Endothelial cell of umbilical vein (primary cell): ENCODE measurements at regions not wholly inside any gene's neighbourhood (a gene's known extent, or its start where the extent isn't known, plus 50 kb on each side); places are given as distances from the start of the nearest gene placed in this dataset.

Source experiments
- BruUV-seq: library from RNA; stranded (reverse); fragments of 400-500 nt; replicated peaks from 2 replicates; lab custom pipeline; 2021; lab: Mats Ljungman, UMichigan
- CTCF ChIA-PET: fragments of 300-600, 350-600 bp; sonication (Branson Sonifier 250); formaldehyde crosslinking; loops from one replicate; lab custom pipeline; 2021; ENCODE audit warnings: antibody characterized with exemption, inconsistent platforms; lab: Charles Lee
- POLR2A ChIA-PET: fragments of 300-600, 350-600 bp; sonication (Branson Sonifier 250); formaldehyde crosslinking; loops from one replicate; lab custom pipeline; 2021; ENCODE audit warnings: antibody characterized with exemption, inconsistent platforms; lab: Charles Lee
- DNase-seq: peaks from one replicate; pipeline ENCODE4 v3.0.0-alpha.2; 2011; ENCODE audit warnings: low read depth, low spot score
- FAIRE-seq: peaks from 2 replicates; lab custom pipeline; 2011; peaks lifted over from hg19 to GRCh38; lab: Jason Lieb, UNC
- H2AFZ ChIP-seq: 2 replicates; pipeline ENCODE4 v1.6.0; 2012; ENCODE audit warnings: low read depth, low read length, control low read depth, inconsistent platforms
- H3K27ac ChIP-seq: 2 replicates; pipeline ENCODE4 v1.5.1; 2011; ENCODE audit warnings: low read depth, mild to moderate bottlenecking, control low read depth, low read length, moderate library complexity; ENCODE audit not compliant: insufficient read depth
- H3K27me3 ChIP-seq, 2 experiments: 2 replicates each; pipeline versions ENCODE4 v1.6.0 to v1.6.1; 2011; ENCODE audit warnings: low read length in 2 of 2, mixed read lengths in 1 of 2; ENCODE audit not compliant: control insufficient read depth in 2 of 2, insufficient read depth in 2 of 2
- H3K36me3 ChIP-seq, 2 experiments: 2 replicates in 1 of 2; 3 replicates in 1 of 2; pipeline ENCODE4 v1.5.1; 2011; ENCODE audit warnings: low read length in 2 of 2, mild to moderate bottlenecking in 1 of 2, moderate library complexity in 1 of 2; ENCODE audit not compliant: control insufficient read depth in 2 of 2, insufficient read depth in 2 of 2; ENCODE audit errors: extremely low read depth in 1 of 2
- H3K4me1 ChIP-seq: 3 replicates; pipeline ENCODE4 v1.5.1; 2011; ENCODE audit warnings: mild to moderate bottlenecking, low read length; ENCODE audit not compliant: control insufficient read depth, insufficient read depth; ENCODE audit errors: extremely low read depth
- H3K4me2 ChIP-seq: 2 replicates; pipeline ENCODE4 v1.6.1; 2011; ENCODE audit warnings: low read length, control low read depth, mixed read lengths; ENCODE audit not compliant: insufficient read depth
- H3K4me3 ChIP-seq, 3 experiments: fragments of 200-600 bp in 1 of 3; sonication (generic), shearing (Covaris generic) in 1 of 3; replicated peaks in 1 of 3; 2 replicates each; pipeline ENCODE4 v1.5.1; 2011 to 2016; ENCODE audit warnings: control low read depth in 3 of 3, low read length in 3 of 3, mild to moderate bottlenecking in 2 of 3, inconsistent platforms in 1 of 3, low read depth in 1 of 3, moderate library complexity in 1 of 3; ENCODE audit not compliant: insufficient read depth in 1 of 3
- H3K79me2 ChIP-seq: 2 replicates; pipeline ENCODE4 v1.6.0; 2012; ENCODE audit warnings: low read length, inconsistent platforms; ENCODE audit not compliant: control insufficient read depth, insufficient read depth
- H3K9ac ChIP-seq: replicated peaks from 2 replicates; pipeline ENCODE3; 2011; ENCODE audit warnings: low read length, control low read depth; ENCODE audit not compliant: insufficient read depth; ENCODE audit errors: extremely low read depth
- H3K9me1 ChIP-seq: replicated peaks from 3 replicates; pipeline ENCODE4 v1.6.0; 2011; ENCODE audit warnings: mild to moderate bottlenecking, low read length; ENCODE audit not compliant: control insufficient read depth, insufficient read depth; ENCODE audit errors: extremely low read depth
- H3K9me3 ChIP-seq: replicated peaks from 2 replicates; pipeline ENCODE4 v1.5.1; 2012; ENCODE audit warnings: low read length, inconsistent platforms; ENCODE audit not compliant: control insufficient read depth, insufficient read depth
- H4K20me1 ChIP-seq: replicated peaks from 2 replicates; pipeline ENCODE3; 2011; ENCODE audit warnings: mild to moderate bottlenecking, low read length; ENCODE audit not compliant: control insufficient read depth, insufficient read depth; ENCODE audit errors: extremely low read depth
- CTCF ChIP-seq, 2 donors: IDR thresholded peaks; 1 replicate in 1 of 2; 2 replicates in 1 of 2; pipeline ENCODE4 v1.5.1; 2011; ENCODE audit warnings: low read length in 2 of 2, mild to moderate bottlenecking in 2 of 2, moderate library complexity in 2 of 2, control low read depth in 1 of 2, inconsistent platforms in 1 of 2, low read depth in 1 of 2; ENCODE audit not compliant: insufficient read depth in 1 of 2; ENCODE audit errors: extremely low read depth in 1 of 2
- EZH2 ChIP-seq: IDR thresholded peaks from 2 replicates; pipeline ENCODE4 v1.6.1; 2012; ENCODE audit warnings: borderline replicate concordance, low read depth, mild to moderate bottlenecking, moderate library complexity, low read length, inconsistent platforms; ENCODE audit not compliant: severe bottlenecking
- FOS ChIP-seq: IDR thresholded peaks from 2 replicates; pipeline ENCODE4 v1.6.1; 2011; ENCODE audit warnings: mild to moderate bottlenecking, low read length, moderate library complexity, borderline replicate concordance; ENCODE audit not compliant: insufficient read depth
- GATA2 ChIP-seq: IDR thresholded peaks from 2 replicates; pipeline ENCODE4 v1.7.0; 2011; ENCODE audit warnings: low read depth, mild to moderate bottlenecking, moderate library complexity, mixed read lengths, low read length; ENCODE audit not compliant: insufficient read length, insufficient read depth
- JUN ChIP-seq: IDR thresholded peaks from 2 replicates; pipeline ENCODE4 v1.6.1; 2011; ENCODE audit warnings: borderline replicate concordance, low read depth; ENCODE audit not compliant: insufficient read length, insufficient read depth
- MAX ChIP-seq: IDR thresholded peaks from 2 replicates; pipeline ENCODE4 v1.6.1; 2011; ENCODE audit not compliant: insufficient read depth, insufficient read length
- MYC ChIP-seq: IDR thresholded peaks from one replicate; pipeline ENCODE4 v1.6.1; 2011; ENCODE audit warnings: mild to moderate bottlenecking, low read depth, low read length
- POLR2A ChIP-seq: IDR thresholded peaks from 2 replicates; pipeline ENCODE4 v1.6.1; 2012; ENCODE audit warnings: low read depth, mild to moderate bottlenecking, control low read depth, low read length
- POLR2AphosphoS5 ChIP-seq: IDR thresholded peaks from 2 replicates; pipeline ENCODE4 v1.6.1; 2012; ENCODE audit warnings: low read depth, mild to moderate bottlenecking, control low read depth, low read length, moderate library complexity; ENCODE audit not compliant: insufficient read depth
- dilution Hi-C: fragments of 300-500 bp; cut with MboI; formaldehyde crosslinking; loops from one replicate; pipeline ENCODE4 v1.15.0; 2019; ENCODE audit warnings: low sequenced_read_pairs; ENCODE audit not compliant: extremely low pct_ligation_motif_present
- intact Hi-C: fragments of 100-400 bp; cut with micrococcal nuclease; formaldehyde crosslinking; loops from one replicate; pipeline ENCODE4 v1.10.0; 2022

GRCh38 chr15:58340176-58340575 is 91.6 kb upstream of the LIPC start:
- Histone ChIP-seq H3K4me2 (no peak overlapping the region), H3K4me3 (no peak overlapping the region), H3K36me3 (no peaks in the 10 kb centered on the region), H3K27ac (no peak overlapping the region), H3K27me3 (no peaks in the 10 kb centered on the region), H3K9me3 (no peaks in the 10 kb centered on the region), H3K9me1 (no peaks in the 10 kb centered on the region), H3K79me2 (no peaks in the 10 kb centered on the region), H3K9ac (no peak overlapping the region), H4K20me1 (no peaks in the 10 kb centered on the region), H3K4me1 (no peaks in the 10 kb centered on the region), H2AFZ (no peak overlapping the region)
- no TSS peak for BruUV-seq
- intact Hi-C loops (no loop called here), dilution Hi-C loops (no loop called here)
- ChIA-PET POLR2A (no interaction called here), CTCF (interaction anchor here (1.1 to 1.2 kb wide), 2 partner anchors 8 to 35 kb away, joined by 3 read pairs; no protein-coding TSS in a partner anchor)
- DNase-seq (no peak), FAIRE-seq (no peak)
- TF ChIP-seq MYC (no peak), CTCF (IDR thresholded peaks at IDR 0.05; ENCODE audit: extremely low read depth in 1 of 2, insufficient read depth in 1 of 2, low read depth in 1 of 2, low read length in 2 of 2) (no peak), GATA2 (no peak), POLR2A (no peak), JUN (no peak), EZH2 (no peak), FOS (no peak), MAX (no peak), POLR2AphosphoS5 (no peak)
